ENCODE measurements at regions not wholly inside any gene's neighbourhood (a gene's known extent, or its start where the extent isn't known, plus 50 kb on each side); places are given as distances from the start of the nearest gene placed in this dataset.
A peak's percentile ranks its signal among the peaks of the same experiment; 100 is the strongest.

GRCh38 chr10:29083096-29083495 is 205.8 kb upstream of the LYZL1 start:
- DNase-seq (ENCODE audit: low read depth), result no peak
- no peak overlapping the region for H3K4me3 ChIP-seq (ENCODE audit: low read depth, low read length)
- no peak for TF ChIP-seq CTCF (IDR thresholded peaks at IDR 0.05; ENCODE audit: control insufficient read depth, extremely low read depth, insufficient read depth)

- no peak for TF ChIP-seq CTCF (IDR thresholded peaks at IDR 0.05; ENCODE audit: control insufficient read depth, extremely low read depth, insufficient read depth)
- H3K4me3 ChIP-seq (ENCODE audit: low read depth, low read length), result no peak overlapping the region
- DNase-seq (ENCODE audit: low read depth), result no peak
Measured at GRCh38 chr10:29084681-29085307, 204.1 kb upstream of the LYZL1 start.

GRCh38 chr10:29089091-29089490 is 199.8 kb upstream of the LYZL1 start:
- no peak for DNase-seq (ENCODE audit: low read depth)
- H3K4me3 ChIP-seq (ENCODE audit: low read depth, low read length), result no peak overlapping the region
- no peak for TF ChIP-seq CTCF (IDR thresholded peaks at IDR 0.05; ENCODE audit: control insufficient read depth, extremely low read depth, insufficient read depth)

GRCh38 chr10:29096303-29096824 is 192.5 kb upstream of the LYZL1 start:
- H3K4me3 ChIP-seq (ENCODE audit: low read depth, low read length), result no peak overlapping the region
- no peak for TF ChIP-seq CTCF (IDR thresholded peaks at IDR 0.05; ENCODE audit: control insufficient read depth, extremely low read depth, insufficient read depth)
- no peak for DNase-seq (ENCODE audit: low read depth)

GRCh38 chr10:29098423-29098822 is 190.4 kb upstream of the LYZL1 start:
- no peak for DNase-seq (ENCODE audit: low read depth)
- H3K4me3 ChIP-seq (ENCODE audit: low read depth, low read length), result no peak overlapping the region
- TF ChIP-seq CTCF (IDR thresholded peaks at IDR 0.05; ENCODE audit: control insufficient read depth, extremely low read depth, insufficient read depth), result no peak

- DNase-seq (ENCODE audit: low read depth), result peak; percentile 92
- TF ChIP-seq CTCF (IDR thresholded peaks at IDR 0.05; ENCODE audit: control insufficient read depth, extremely low read depth, insufficient read depth), result no peak
- H3K4me3 ChIP-seq (ENCODE audit: low read depth, low read length), result no peak overlapping the region
Measured at GRCh38 chr10:29099001-29099400, 189.9 kb upstream of the LYZL1 start.

- TF ChIP-seq CTCF (IDR thresholded peaks at IDR 0.05; ENCODE audit: control insufficient read depth, extremely low read depth, insufficient read depth), result no peak
- no peak for DNase-seq (ENCODE audit: low read depth)
Measured at GRCh38 chr10:29099415-29099814, 189.5 kb upstream of the LYZL1 start.

More at GRCh38 chr10:29099415-29099814, 189.5 kb upstream of the LYZL1 start:
- H3K4me3 ChIP-seq (ENCODE audit: low read depth, low read length), result no peak overlapping the region

Data from LNCaP clone FGC (cell line).